ENCODE measurements at regions not wholly inside any gene's neighbourhood (a gene's known extent, or its start where the extent isn't known, plus 50 kb on each side); places are given as distances from the start of the nearest gene placed in this dataset.

GRCh38 chr12:75944097-75944904 is 87.3 kb downstream of the PHLDA1 start (continued):
- peak; percentile 48; the same call in 1 of the 2 replicates for TF ChIP-seq EHMT2 (IDR thresholded peaks at IDR 0.05; ENCODE audit: borderline replicate concordance, low read depth, low read length)
- peak; percentile 9; the same call in 1 of the 2 replicates for TF ChIP-seq STAG1 (CRISPR knock-in tag; IDR thresholded peaks at IDR 0.05)
- TF ChIP-seq GATAD2A (CRISPR knock-in tag; IDR thresholded peaks at IDR 0.05) = peak; percentile 92
- TF ChIP-seq ZNF709 (CRISPR knock-in tag; IDR thresholded peaks at IDR 0.05) = no peak
- peak; percentile 70 for TF ChIP-seq HDAC1 (CRISPR knock-in tag; IDR thresholded peaks at IDR 0.05)
- no peak for TF ChIP-seq RNF219 (CRISPR knock-in tag; IDR thresholded peaks at IDR 0.05)
- peak; percentile 82 for TF ChIP-seq LCORL (IDR thresholded peaks at IDR 0.05)
- TF ChIP-seq LCORL (CRISPR knock-in tag; IDR thresholded peaks at IDR 0.05) = no peak
- peak; percentile 92 for TF ChIP-seq ETV5 (CRISPR knock-in tag; IDR thresholded peaks at IDR 0.05; ENCODE audit: borderline replicate concordance)
- TF ChIP-seq MAFK (conservative IDR thresholded peaks at IDR 0.05 in 1 of 2, IDR thresholded peaks at IDR 0.05 in 1 of 2; ENCODE audit: low read length in 2 of 2) = peak in 1 of 2 experiments; percentile 75; a peak in 3 of 4 replicates
- no peak for TF ChIP-seq ZNF335 (CRISPR knock-in tag; IDR thresholded peaks at IDR 0.05)
- peak; percentile 9 for TF ChIP-seq YY1 (IDR thresholded peaks at IDR 0.05; ENCODE audit: insufficient read depth, insufficient replicate concordance, low read depth, low read length)
- peak; percentile 74 for TF ChIP-seq TBL1XR1 (IDR thresholded peaks at IDR 0.05; ENCODE audit: borderline replicate concordance, low read length, partially characterized antibody)
- TF ChIP-seq, protein P1, sequence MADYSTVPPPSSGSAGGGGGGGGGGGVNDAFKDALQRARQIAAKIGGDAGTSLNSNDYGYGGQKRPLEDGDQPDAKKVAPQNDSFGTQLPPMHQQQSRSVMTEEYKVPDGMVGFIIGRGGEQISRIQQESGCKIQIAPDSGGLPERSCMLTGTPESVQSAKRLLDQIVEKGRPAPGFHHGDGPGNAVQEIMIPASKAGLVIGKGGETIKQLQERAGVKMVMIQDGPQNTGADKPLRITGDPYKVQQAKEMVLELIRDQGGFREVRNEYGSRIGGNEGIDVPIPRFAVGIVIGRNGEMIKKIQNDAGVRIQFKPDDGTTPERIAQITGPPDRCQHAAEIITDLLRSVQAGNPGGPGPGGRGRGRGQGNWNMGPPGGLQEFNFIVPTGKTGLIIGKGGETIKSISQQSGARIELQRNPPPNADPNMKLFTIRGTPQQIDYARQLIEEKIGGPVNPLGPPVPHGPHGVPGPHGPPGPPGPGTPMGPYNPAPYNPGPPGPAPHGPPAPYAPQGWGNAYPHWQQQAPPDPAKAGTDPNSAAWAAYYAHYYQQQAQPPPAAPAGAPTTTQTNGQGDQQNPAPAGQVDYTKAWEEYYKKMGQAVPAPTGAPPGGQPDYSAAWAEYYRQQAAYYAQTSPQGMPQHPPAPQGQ (CRISPR knock-in tag; IDR thresholded peaks at IDR 0.05; ENCODE audit: borderline replicate concordance) = no peak
- no peak for TF ChIP-seq ZNF616 (CRISPR knock-in tag; IDR thresholded peaks at IDR 0.05; ENCODE audit: low read depth)
- no peak for TF ChIP-seq HMG20B (CRISPR knock-in tag; conservative IDR thresholded peaks at IDR 0.05)
- TF ChIP-seq MYNN (CRISPR knock-in tag; IDR thresholded peaks at IDR 0.05; ENCODE audit: low read depth) = no peak
- no peak for TF ChIP-seq ZNF687 (CRISPR knock-in tag; IDR thresholded peaks at IDR 0.05)
- peak; percentile 73; the same call in 1 of the 2 replicates for TF ChIP-seq NFKBIZ (CRISPR knock-in tag; IDR thresholded peaks at IDR 0.05)
- peak; percentile 53; the same call in 1 of the 2 replicates for TF ChIP-seq ZBTB39 (CRISPR knock-in tag; IDR thresholded peaks at IDR 0.05)
